Adrenal gland (tissue), 5 donors: ENCODE measurements at regions not wholly inside any gene's neighbourhood (a gene's known extent, or its start where the extent isn't known, plus 50 kb on each side); places are given as distances from the start of the nearest gene placed in this dataset.

Experiments used
- CTCF ChIP-seq, 6 experiments: fragments of 450-650 bp in 4 of 6; fragments of 200-600 bp in 2 of 6; sonication (generic) in 1 of 6; IDR thresholded peaks; 1 replicate in 5 of 6; 2 replicates in 1 of 6; pipeline versions ENCODE4 v1.5.1 to v1.8.0; 2016 to 2021; ENCODE audit warnings: antibody characterized with exemption in 6 of 6, mild to moderate bottlenecking in 2 of 6, moderate library complexity in 1 of 6
- POLR2A ChIP-seq, 2 donors: fragments of 450-650 bp; IDR thresholded peaks; one replicate each; pipeline ENCODE4 v1.6.1; 2017; ENCODE audit warnings: antibody characterized with exemption in 2 of 2, mild to moderate bottlenecking in 2 of 2, moderate library complexity in 1 of 2
- donor health status: DM: no; HTN: no; CAD: no.

GRCh38 chr21:17370263-17370662 is 142.6 kb upstream of the CXADR start:
- no peak for TF ChIP-seq CTCF (IDR thresholded peaks at IDR 0.05)
- no peak for TF ChIP-seq POLR2A (IDR thresholded peaks at IDR 0.05)
